GM12891 (cell line): ENCODE measurements at regions not wholly inside any gene's neighbourhood (a gene's known extent, or its start where the extent isn't known, plus 50 kb on each side); places are given as distances from the start of the nearest gene placed in this dataset.

Experiments used
- PAX5 ChIP-seq: IDR thresholded peaks from 2 replicates; pipeline ENCODE4 v1.6.1; 2011; ENCODE audit warnings: low read length, moderate library complexity, mild to moderate bottlenecking; ENCODE audit not compliant: insufficient read depth, severe bottlenecking
- POLR2A ChIP-seq: IDR thresholded peaks from 2 replicates; pipeline ENCODE4 v1.6.1; 2011; ENCODE audit warnings: low read depth, low read length, control low read depth
- POLR2AphosphoS5 ChIP-seq: IDR thresholded peaks from 2 replicates; pipeline ENCODE4 v1.6.1; 2011; ENCODE audit warnings: low read depth, low read length, control low read depth
- SPI1 ChIP-seq: IDR thresholded peaks from 2 replicates; pipeline ENCODE4 v1.6.1; 2011; ENCODE audit warnings: low read depth, low read length, control low read depth
- TAF1 ChIP-seq: IDR thresholded peaks from 2 replicates; pipeline ENCODE4 v1.6.1; 2011; ENCODE audit warnings: low read depth, low read length, control low read depth

DNA sequence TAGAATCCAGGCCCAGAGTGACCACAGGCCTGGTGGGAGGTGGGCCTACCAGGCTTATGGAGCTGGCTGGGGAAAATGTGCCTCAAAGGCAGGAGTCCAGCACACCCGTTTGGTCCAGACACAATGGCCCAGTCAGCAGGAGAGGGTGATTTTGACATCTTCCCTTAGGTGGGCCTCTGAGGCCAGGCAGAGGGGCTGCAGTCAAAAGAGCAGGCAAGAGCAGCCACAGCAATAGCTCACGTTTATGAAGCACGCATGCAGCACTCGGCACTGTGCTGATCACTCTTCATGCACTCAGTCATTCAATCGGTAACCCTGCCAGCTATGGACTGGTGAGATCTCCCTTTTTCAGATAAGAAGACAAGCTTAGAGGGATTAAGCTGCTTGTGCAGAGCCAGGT is 146.8 kb downstream of the LRIG2 start:
- TF ChIP-seq POLR2A (no peak), POLR2AphosphoS5 (no peak), SPI1 (no peak), TAF1 (no peak), PAX5 (no peak)
